Right ventricle myocardium inferior (tissue), 1 donor: ENCODE measurements at regions not wholly inside any gene's neighbourhood (a gene's known extent, or its start where the extent isn't known, plus 50 kb on each side); places are given as distances from the start of the nearest gene placed in this dataset.
"Not testable (repeated sequence)": the region's sequence is repeated elsewhere in the genome, so short reads cannot be mapped to it uniquely, and the experiment has no call there.

Experiments used
- ATAC-seq: fragments of 200-7000 bp; cut with Tn5 transposase; one replicate; pipeline ENCODE4 v1.9.1; 2020; ENCODE audit warnings: mild to moderate bottlenecking, moderate library complexity
- DNase-seq: peaks from one replicate; pipeline ENCODE4 v3.0.0; 2021; ENCODE audit errors: missing footprints
- intact Hi-C: fragments of 100-400 bp; cut with DNase I; formaldehyde crosslinking; loops from one replicate; pipeline ENCODE4 v1.11.0; 2022
- donor health status: DM: no; HTN: yes; CAD: no; lungs with severe emphysema.

DNA sequence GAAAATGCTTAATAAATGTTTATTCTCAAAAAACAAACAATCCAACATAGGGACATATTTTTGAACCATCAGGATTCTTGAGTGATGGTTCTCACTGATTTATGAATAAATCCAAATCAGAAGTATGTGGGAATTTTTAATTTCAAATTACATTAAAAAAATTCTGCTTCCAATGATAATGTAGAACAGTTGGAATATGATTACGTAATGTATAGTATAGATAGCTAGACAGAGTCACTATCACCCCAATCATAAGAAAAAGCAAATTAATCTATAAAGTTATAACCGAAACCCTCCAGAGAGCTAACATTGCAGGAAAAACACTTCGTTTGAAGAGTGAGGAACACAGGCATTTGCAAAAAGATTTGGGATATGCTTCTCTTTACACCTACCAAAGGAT is 1600.6 kb upstream of the B3GALT2 start:
- no peak for ATAC-seq
- DNase-seq = no peak
- intact Hi-C loops = no loop called here

DNA sequence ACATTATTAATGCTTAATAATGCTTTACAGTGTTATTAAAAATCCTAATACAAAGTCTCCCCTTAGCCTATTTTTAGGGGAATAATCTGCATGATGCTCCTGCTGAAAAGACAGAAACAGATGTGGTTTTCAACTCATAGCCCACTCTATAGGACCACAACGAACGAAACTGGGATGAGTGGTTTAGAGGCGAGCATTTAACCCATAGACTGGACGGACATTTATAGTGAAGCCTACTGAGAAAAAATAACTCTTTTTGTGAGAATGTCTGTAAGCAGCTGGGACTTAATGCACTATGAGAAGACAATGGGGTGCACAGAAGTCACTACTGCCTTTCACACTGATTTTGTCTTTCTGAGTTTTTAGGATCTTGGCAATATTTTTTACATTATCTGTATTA is 1599.6 kb upstream of the B3GALT2 start:
- DNase-seq (no peak), ATAC-seq (no peak)
- intact Hi-C loops = no loop called here

DNA sequence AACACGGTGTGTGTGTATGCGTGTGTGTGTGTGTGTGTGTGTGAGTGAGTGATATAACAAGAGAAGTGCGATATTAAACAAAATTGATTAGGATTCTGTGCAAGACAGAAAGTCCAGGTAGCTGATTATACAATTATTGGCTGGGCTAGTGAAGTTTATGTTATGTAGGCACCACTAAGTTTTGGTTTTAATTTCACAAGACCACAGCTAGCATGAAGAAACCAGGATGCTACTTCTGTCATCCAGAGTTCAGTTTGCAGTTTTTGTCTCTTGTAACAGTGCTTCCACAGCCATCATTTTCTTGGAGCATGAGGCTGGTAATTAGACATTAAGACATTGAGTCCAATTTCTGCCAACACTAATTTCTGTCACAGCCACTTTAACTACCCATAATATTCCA is 1590.2 kb upstream of the B3GALT2 start:
- ATAC-seq = no peak
- no peak for DNase-seq

DNA sequence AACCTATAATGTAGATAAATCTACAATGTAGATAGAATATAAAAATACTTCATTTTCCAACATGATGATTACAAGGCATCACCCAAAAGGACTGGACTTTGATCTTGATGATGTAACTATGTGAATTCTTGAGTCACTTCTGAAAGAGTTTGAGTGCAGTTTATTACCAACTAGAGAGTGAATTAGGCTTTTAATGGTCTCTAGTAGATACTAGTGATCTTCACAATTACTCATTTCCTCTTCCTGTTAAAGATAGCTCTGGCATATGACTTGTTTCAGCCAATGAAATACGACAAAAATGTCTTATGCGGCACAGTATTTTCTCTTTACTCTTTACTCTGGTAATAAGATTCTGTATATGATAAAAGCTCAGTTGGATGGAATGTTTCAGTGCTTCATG is 1588.1 kb upstream of the B3GALT2 start:
- intact Hi-C loops = no loop called here
- no peak for DNase-seq
- ATAC-seq = no peak

More for the DNA sequence above, 1590.2 kb upstream of the B3GALT2 start:
- intact Hi-C loops = no loop called here

DNA sequence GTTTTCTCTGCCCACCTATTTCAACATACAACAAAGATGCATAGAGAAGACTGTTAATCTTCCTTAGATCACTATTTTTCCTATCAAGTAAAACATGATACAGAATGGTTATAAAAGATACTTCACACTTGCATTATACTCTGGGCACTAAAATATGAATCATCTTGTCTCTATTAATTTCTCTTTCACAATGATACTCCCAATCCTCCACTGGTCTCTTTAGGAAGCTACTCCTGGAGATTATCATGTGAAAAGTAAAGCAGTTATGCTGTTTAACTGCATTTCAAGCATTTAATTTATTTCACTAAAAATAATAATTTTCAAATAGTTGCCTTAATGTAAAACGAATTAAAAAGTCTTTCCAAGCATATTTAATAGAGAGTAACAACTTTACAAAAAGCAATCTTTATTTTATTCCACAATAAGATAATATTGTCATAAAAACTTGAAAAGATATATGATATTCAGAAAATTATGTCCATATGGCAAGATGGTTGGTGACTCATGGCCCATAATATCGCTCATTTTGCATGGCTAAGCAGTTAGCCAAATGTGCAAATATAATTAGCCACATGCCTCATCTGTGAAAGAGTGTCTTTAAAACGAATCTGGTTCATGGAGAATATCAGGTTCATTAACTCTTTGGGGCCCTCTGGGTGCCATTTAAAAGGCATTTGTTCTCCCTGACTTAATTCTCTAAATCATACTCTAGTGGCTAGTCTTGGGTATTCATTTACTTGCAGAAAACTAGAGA is 1569.0 kb upstream of the B3GALT2 start:
- intact Hi-C loops = no loop called here
- no peak for ATAC-seq
- no peak for DNase-seq

DNA sequence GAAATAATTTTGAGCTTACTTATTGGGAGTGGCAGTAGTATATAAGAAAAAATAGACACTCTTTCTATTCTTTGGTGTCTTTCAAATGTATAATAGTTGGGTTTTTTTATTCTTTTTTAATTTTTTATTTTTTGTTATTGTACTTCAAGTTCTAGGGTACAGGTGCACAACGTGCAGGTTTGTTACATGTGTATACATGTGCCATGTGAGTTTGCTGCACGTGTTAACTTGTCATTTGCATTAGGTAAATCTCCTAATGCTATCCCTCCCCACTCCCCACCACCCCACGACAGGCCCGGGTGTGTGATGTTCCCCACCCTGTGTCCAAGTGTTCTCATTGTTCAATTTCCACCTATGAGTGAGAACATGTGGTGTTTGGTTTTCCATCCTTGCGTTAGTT is 1552.4 kb upstream of the B3GALT2 start:
- DNase-seq, ATAC-seq, intact Hi-C loops: not testable (repeated sequence)

DNA sequence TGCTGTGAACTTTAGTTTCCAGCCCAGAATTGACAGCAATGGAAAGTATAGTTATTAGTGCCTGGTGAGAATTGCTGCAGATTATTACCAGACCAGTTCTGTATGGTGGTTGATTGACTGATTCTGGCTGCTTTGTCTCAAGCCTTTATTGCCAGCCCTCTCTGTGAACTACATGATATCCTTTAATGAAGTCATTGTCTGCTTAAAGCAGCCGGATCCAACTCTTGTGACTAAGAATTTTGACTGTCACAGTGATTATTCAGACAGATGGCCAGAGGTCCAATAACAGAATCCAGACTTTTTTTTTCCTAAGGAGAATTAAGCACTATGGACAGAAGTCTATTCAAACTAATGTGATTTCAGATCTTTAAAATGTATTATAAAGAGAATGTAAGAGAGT is 1548.6 kb upstream of the B3GALT2 start:
- ATAC-seq = no peak
- DNase-seq = no peak
- intact Hi-C loops = no loop called here

DNA sequence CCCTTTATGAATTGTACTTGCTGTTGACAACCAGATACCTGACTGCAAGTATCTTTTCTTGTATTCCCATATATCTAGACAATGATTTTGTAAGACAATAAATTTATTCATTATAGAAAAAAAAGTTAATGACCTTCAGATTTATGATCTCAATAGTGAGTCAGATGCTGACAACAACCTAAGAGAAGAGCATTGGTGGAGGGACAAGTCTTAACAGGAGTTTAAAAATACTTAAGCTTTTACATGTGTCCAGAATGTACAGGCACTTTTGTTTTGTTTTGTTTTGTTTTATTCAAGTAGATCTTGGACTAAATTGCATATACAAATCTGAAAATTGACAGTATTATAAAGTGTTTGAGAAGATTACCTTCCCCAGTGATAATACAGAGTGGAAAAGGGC is 1544.6 kb upstream of the B3GALT2 start:
- intact Hi-C loops = no loop called here
- DNase-seq = no peak
- no peak for ATAC-seq

DNA sequence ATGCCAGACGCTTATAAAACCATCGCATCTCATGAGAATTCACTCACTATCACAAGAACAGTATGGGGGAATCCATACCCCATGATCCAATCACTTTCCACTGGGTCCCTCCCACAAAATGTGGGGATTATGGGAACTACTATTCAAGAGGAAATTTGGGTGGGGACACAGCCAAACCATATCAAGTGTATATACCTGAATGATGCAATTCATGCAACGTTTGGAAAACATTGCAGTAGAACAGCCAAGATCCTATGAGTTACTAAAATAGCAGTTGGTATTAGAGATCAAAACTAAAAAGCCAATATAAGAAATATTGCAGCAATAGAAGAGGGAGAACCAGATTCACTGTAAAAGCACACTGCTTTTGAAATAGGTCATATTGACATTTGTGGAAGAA is 1543.9 kb upstream of the B3GALT2 start:
- DNase-seq (no peak), ATAC-seq (no peak)
- intact Hi-C loops = no loop called here

DNA sequence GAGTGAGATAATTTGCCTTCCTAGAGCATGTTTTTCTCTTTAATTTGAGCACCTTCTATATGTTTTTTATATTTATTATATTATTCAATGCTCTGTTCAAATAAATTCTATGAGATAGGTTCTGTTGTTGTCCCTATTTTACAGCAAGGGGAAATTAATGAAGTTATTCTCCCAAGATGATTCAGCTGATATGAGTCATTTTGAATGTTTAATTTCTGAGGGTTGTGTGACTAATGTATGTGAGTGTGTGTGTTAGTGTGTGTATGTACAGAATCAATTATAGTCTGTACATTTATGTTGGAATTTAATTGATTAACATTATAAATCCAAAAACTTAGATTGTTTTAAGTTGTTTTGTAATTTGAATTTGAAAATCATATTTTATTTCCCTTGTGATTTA is 1536.7 kb upstream of the B3GALT2 start:
- no peak for DNase-seq
- no peak for ATAC-seq
- intact Hi-C loops = no loop called here

DNA sequence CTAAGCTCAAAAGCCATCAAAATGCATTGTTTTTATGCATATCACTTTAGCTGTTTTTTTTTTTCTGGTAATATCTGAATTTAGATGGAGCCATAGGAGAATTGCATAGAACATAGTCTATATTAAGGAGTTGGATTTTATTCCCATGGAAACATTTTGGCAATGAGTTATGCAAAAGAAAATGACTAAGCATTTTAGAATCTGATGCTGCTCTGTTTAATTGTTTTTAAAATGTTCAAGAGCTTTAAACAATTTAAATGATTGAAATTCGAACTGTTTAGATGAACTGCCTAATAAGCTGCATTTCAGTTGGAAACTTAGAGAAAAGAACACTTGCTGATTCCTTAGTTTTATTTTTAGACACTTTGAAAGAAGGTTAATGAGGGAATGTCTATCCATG is 1531.5 kb upstream of the B3GALT2 start:
- intact Hi-C loops = loop anchor here (10.0 kb wide), 1 partner anchor 1533 kb away; the partner anchor contains the start of gene B3GALT2
- ATAC-seq = no peak
- DNase-seq = no peak

DNA sequence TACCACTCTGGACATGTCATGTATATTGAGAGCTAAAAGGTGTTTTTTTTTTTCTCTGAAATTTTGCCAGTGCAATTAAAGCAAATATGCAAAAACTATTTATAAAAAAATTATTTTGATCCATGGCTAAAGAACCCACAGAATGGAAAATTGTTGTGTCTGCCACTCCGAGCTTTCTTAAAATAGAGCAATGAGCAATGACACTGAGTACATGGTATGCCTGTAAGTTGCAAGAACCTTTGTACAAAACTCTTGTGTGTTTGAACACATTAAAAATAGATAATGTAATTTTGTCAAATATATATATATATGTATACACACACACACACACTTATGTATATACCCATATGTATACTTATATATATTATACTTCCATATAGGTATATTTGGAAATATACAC is 1530.9 kb upstream of the B3GALT2 start:
- DNase-seq (no peak), ATAC-seq (no peak)
- intact Hi-C loops = loop anchor here (10.0 kb wide), 1 partner anchor 1533 kb away; the partner anchor contains the start of gene B3GALT2

DNA sequence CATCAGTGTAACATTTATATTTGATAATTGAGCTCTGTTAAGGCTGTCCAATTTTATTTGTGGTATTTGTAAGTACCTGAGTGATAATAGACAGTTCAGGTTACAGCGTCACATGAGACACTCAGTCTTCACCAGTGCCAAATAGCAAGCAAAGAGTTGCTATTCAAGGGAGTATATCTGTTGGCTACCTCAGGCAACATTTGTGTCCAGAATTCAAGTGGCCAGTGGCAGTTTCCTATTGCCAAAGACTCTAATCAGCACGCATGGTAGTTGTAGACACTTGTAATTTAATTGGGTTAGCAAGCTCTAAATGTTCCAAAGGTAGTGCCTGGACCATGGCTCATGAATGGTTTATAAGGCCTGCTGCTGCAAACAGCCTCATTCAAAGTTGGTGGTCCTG is 1524.3 kb upstream of the B3GALT2 start:
- peak; percentile 93 for ATAC-seq
- no peak for DNase-seq
- intact Hi-C loops = loop anchor here (10.0 kb wide), 1 partner anchor 1526 kb away; the partner anchor contains the start of gene B3GALT2

DNA sequence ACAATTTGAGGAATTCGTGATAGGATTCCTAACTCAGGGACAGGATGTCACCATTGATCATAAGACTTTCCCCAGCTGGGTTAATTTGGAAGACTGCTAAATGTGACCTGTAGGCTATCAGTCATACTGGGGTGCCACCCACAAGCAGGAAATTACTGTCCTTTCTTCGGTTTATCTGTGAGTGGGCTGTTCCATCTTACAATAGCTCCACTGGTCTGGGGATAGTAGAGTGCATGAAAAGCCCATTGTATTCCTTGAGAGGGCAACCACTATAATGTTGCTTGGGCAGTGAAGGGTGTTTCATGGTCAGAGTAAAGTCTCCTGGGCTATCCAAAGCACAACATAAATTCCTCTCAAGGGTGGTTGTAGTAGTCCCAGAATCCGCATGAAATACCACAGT is 1523.0 kb upstream of the B3GALT2 start:
- ATAC-seq (no peak), DNase-seq (no peak)
- intact Hi-C loops = loop anchor here (10.0 kb wide), 1 partner anchor 235 kb away; no protein-coding TSS in a partner anchor

DNA sequence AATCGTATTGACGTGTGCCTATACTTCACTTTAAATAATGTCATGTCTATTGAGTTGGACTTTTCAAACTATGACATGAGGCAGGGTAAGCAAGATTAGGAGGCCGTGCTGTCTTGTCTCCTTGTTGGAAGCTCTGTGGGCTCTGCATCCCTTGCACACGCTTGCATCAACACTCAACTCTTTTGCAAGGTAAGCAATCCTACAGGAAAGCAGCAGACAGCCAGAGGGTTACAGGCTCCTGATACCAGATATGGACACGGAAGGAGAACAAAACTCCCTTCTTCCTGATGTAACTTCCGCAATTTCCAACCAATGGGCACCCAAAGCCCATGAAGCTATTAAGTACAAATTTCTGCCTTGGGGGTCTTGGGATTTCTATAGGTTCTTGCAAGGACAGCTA is 1520.7 kb upstream of the B3GALT2 start:
- no peak for DNase-seq
- intact Hi-C loops = loop anchor here (10.0 kb wide), 1 partner anchor 232 kb away; no protein-coding TSS in a partner anchor
- no peak for ATAC-seq

DNA sequence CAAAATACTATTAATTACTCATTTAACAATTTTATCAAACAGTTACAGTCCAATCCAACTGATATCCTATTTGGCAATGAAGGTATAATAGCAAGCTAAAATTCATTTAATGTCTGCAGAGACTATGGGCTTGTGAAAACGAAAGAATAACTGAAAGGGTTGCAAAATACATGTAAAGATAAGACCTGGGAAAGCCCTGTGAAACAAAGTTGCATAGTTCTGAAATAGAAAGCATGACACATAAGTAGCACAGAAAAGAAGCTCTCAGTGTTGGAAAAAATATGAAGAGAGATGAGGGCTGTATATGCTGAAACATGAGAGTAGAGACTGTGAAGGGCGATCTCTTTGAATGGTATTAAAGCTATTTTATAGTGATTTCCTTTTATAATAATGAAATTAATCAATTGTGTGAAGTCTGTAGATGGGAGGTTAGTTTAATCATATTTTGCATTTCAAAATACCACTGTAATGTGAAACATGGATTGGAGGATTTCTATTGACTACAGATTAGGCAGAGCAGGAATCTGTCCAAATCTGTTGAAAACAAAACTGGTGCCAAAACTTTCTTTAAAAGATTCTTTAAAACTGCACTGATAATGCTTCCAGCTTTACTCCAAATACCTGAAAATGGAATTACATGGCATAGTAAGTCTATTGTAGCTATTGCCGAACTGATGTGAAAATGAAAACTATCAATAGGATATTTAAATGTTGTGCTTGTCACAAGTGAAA is 1518.9 kb upstream of the B3GALT2 start:
- intact Hi-C loops = loop anchor here (10.0 kb wide), 1 partner anchor 230 kb away; no protein-coding TSS in a partner anchor
- DNase-seq = no peak
- no peak for ATAC-seq

DNA sequence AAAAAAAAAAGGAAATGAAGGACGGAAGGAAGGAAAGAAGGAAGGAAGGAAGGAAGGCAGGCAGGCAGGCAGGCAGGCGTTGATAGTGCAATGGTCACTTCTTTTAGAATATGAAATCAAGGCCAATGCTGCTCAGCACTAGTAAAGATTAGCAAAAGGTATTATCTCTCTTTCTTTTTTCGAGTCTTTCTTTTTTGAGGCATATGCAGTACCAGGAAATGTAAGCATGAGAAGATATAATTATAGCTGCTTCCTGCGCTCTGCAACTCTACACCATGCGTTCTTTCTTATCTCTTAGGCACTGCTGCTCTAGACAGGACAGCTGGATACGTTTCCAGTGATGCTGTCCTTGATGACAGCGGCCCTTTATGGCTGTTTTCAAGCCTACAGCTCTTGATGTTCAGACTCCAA is 1512.5 kb upstream of the B3GALT2 start:
- intact Hi-C loops = no loop called here
- peak; percentile 89 for ATAC-seq
- DNase-seq = no peak

DNA sequence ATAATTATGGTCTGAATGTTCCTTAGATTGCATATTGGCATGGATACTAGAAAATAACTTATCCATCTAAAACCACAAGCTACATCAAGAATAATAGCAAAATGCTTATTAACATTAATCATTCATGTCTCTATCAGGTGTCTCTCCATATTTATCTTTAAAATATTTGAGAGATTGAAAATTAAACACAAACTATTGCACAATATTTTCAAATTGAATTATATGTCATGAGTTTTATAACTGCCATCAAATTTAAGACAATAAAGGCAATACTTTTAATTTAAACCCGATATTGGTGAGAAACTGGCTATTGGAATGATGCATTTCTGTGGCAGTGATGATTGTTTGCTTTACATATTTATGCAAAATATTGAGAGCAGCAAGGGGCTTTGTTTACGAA is 1506.8 kb upstream of the B3GALT2 start:
- no peak for ATAC-seq
- no peak for DNase-seq
- intact Hi-C loops = no loop called here

DNA sequence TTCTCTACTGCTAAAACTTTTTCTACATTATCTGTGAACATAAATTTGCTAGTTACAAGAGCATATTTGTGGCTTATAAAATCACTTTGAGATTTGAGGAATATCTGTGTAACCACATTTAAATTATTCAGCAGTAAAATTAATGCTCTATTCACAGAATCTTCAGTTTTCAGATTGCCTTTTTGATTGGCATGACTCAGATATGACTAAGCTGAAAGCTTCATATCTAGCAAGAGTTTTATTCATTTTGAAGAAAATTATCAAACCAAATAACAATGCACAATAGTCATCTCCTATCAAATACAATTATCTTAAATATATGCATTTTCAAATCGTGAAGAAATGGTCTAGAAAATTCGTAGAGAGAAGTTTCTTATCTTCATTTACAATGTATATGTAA is 1498.2 kb upstream of the B3GALT2 start:
- DNase-seq (no peak), ATAC-seq (no peak)
- intact Hi-C loops = no loop called here

DNA sequence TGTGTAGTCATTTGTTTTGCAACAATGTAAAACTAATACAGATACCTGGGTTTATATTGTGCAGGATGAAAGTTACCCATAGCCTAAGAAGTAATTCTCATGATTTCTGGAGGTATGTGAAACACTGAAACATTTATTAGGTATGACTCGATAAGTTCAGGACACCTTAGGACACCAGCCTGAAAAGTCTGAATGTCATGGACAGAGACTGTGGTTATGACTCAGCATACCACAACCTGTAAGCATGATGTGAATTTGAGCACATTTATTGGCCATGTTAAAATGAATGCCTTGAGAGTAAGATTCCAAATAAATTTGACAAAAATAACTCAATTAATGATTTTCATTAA is 1471.7 kb upstream of the B3GALT2 start:
- ATAC-seq (no peak), DNase-seq (no peak)
- intact Hi-C loops = no loop called here
